ENCODE measurements at regions not wholly inside any gene's neighbourhood (a gene's known extent, or its start where the extent isn't known, plus 50 kb on each side); places are given as distances from the start of the nearest gene placed in this dataset.

- no peak for DNase-seq (ENCODE audit: low spot score)
- H3K27ac ChIP-seq, result no peak overlapping the region
- H3K4me3 ChIP-seq, result no peak overlapping the region
- no peak for TF ChIP-seq CTCF (IDR thresholded peaks at IDR 0.05)
Measured at GRCh38 chrX:10926891-10927290, 184.2 kb upstream of the HCCS start.

GRCh38 chrX:10929747-10930146 is 181.4 kb upstream of the HCCS start:
- H3K27ac ChIP-seq, result no peak overlapping the region
- H3K4me3 ChIP-seq, result no peak overlapping the region
- no peak for TF ChIP-seq CTCF (IDR thresholded peaks at IDR 0.05)
- DNase-seq (ENCODE audit: low spot score), result no peak

GRCh38 chrX:10930151-10930550 is 181.0 kb upstream of the HCCS start:
- Histone ChIP-seq H3K4me3 (no peak overlapping the region), H3K27ac (no peak overlapping the region)
- no peak for TF ChIP-seq CTCF (IDR thresholded peaks at IDR 0.05)
- DNase-seq (ENCODE audit: low spot score), result no peak

GRCh38 chrX:10931976-10932375 is 179.2 kb upstream of the HCCS start:
- DNase-seq (ENCODE audit: low spot score), result no peak
- Histone ChIP-seq H3K4me3 (no peak overlapping the region), H3K27ac (no peak overlapping the region)
- TF ChIP-seq CTCF (IDR thresholded peaks at IDR 0.05), result no peak

- no peak overlapping the region for H3K4me3 ChIP-seq
- no peak for DNase-seq (ENCODE audit: low spot score)
- H3K27ac ChIP-seq, result no peak overlapping the region
- TF ChIP-seq CTCF (IDR thresholded peaks at IDR 0.05), result no peak
Measured at GRCh38 chrX:10932842-10933440, 178.2 kb upstream of the HCCS start.

GRCh38 chrX:10935501-10935900 is 175.6 kb upstream of the HCCS start:
- no peak for TF ChIP-seq CTCF (IDR thresholded peaks at IDR 0.05)
- no peak overlapping the region for H3K4me3 ChIP-seq
- no peak overlapping the region for H3K27ac ChIP-seq
- DNase-seq (ENCODE audit: low spot score), result no peak

- H3K27ac ChIP-seq, result no peak overlapping the region
- no peak for DNase-seq (ENCODE audit: low spot score)
- no peak for TF ChIP-seq CTCF (IDR thresholded peaks at IDR 0.05)
- H3K4me3 ChIP-seq, result no peak overlapping the region
Measured at GRCh38 chrX:10936976-10937375, 174.2 kb upstream of the HCCS start.
